ENCODE measurements at regions not wholly inside any gene's neighbourhood (a gene's known extent, or its start where the extent isn't known, plus 50 kb on each side); places are given as distances from the start of the nearest gene placed in this dataset.

- no peak for DNase-seq
These were observed 65.5 kb upstream of the NR2F2 start for GRCh38 chr15:96264801-96265515.

- no peak for DNase-seq
These were observed 64.0 kb upstream of the NR2F2 start for GRCh38 chr15:96266456-96266855.

DNA sequence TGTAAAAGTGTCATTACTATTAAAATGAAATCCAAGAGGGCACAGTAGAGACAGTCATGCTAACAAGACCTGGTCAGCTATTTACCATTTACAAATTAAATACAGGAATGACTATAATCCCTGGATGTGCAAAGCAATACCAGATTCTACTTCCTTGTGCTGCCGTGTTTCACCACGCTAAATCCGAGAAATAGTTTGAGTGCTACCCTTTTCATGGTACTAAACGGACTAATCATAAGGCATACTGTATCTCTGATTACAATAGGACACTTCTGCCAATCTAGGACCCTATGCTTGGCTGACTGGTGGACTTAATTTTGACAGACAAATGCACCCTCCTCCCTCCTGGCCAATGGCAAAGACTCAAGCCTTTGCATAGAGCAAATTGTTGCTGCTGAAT lies 63.0 kb upstream of the NR2F2 start:
- DNase-seq: no peak

- no peak for DNase-seq
These were observed 61.9 kb upstream of the NR2F2 start for GRCh38 chr15:96268442-96269204.

GRCh38 chr15:96270581-96271172 lies 59.8 kb upstream of the NR2F2 start:
- DNase-seq: no peak

- no peak for DNase-seq
These were observed 58.1 kb upstream of the NR2F2 start for GRCh38 chr15:96272427-96272826.

DNA sequence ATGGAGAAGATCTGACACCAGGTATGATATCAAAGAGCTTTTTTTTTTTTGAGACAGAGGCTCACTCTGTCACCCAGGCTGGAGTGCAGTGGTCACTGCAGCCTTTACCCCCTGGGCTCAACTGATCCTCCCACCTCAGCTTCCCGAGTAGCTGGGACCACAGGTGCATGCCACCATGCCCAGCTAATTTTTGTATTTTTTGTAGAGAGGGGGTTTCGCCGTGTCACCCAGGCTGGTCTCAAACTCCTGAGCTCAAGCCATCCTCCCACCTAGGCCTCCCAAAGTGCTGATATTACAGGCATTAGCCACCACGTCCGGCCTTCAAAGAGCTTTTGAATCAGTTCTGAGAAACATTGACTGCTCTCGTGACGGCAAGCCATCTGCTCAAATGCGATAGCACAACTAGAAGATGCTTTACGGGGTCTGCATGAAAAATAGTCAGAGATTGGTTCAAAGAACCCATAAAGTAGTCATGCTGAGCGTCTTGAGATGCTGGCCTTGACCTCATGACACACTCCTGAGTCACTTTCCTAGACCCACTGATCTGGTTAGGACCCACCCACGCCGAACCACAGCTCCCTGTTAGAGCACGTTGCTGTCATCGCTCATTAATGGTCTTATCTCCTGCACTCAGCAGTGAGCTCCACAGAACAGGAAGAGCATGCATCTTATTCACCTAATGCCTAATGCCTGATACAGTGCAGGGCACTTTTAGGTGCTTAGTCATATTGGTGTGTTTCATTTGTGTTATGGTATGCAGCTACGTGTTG lies 57.0 kb upstream of the NR2F2 start:
- DNase-seq: no peak

GRCh38 chr15:96274087-96274440 lies 56.4 kb upstream of the NR2F2 start:
- no peak for DNase-seq

DNA sequence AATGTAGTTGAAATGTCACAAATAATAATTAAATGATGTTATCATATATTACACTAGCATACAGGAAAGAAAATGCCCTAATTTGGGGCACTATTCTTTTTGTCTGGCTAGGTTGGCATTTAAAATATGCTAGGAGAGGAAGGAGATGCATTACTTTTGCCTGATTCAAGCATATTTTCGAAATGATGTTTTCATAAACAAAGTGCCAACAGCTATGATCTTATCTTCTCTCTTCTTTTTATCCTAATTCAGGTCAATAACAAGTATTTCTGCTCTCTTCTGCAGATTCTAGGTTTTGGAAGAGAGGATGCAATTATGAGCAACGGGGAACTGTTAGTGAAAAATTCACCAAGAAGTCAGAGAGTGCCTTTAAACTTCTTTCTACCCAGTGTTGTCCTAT lies 55.8 kb upstream of the NR2F2 start:
- DNase-seq: no peak

GRCh38 chr15:96276438-96277210 lies 53.9 kb upstream of the NR2F2 start:
- no peak for DNase-seq
